Astrocyte of the cerebellum (primary cell): ENCODE measurements at regions not wholly inside any gene's neighbourhood (a gene's known extent, or its start where the extent isn't known, plus 50 kb on each side); places are given as distances from the start of the nearest gene placed in this dataset.

ENCODE experiments used
- DNase-seq: peaks from one replicate; pipeline ENCODE4 v3.0.0-alpha.2; 2011; ENCODE audit warnings: low read depth
- H3K4me3 ChIP-seq: 2 replicates; pipeline ENCODE4 v1.5.1; 2011; ENCODE audit warnings: mild to moderate bottlenecking, low read depth, low read length, moderate library complexity
- in situ Hi-C: cut with HindIII; loops from 2 replicates; pipeline ENCODE4 v1.10.0; 2017; ENCODE audit warnings: low sequenced_read_pairs
- TF ChIP-seq, protein P1 (sequence below): IDR thresholded peaks from 2 replicates; pipeline ENCODE4 v1.5.1; 2012; ENCODE audit warnings: low read length, low read depth, moderate library complexity, mild to moderate bottlenecking; ENCODE audit errors: missing control alignments

DNA sequence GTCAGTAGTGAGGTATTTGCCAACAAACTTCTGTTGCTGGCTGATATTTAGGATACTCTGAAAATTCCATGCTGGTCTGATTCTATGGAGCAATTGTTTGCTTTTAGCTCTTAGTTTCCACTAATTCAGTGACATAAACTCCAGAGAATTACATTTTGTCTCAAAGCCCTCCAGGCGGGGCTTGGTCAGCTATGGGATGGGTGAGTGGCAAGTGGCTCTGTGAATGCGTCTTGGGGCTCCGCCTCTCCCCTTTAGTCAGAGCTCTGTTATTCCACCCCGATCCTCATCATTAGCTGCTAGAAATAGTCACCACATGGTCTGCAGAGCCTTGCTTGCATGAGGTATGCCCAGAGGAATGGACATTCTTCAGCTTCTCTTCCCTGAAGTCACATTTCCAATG, 540.6 kb downstream of the QKI start:
- H3K4me3 ChIP-seq: no peak overlapping the region
- in situ Hi-C loops: no loop called here
- DNase-seq: no peak
- TF ChIP-seq, protein P1, sequence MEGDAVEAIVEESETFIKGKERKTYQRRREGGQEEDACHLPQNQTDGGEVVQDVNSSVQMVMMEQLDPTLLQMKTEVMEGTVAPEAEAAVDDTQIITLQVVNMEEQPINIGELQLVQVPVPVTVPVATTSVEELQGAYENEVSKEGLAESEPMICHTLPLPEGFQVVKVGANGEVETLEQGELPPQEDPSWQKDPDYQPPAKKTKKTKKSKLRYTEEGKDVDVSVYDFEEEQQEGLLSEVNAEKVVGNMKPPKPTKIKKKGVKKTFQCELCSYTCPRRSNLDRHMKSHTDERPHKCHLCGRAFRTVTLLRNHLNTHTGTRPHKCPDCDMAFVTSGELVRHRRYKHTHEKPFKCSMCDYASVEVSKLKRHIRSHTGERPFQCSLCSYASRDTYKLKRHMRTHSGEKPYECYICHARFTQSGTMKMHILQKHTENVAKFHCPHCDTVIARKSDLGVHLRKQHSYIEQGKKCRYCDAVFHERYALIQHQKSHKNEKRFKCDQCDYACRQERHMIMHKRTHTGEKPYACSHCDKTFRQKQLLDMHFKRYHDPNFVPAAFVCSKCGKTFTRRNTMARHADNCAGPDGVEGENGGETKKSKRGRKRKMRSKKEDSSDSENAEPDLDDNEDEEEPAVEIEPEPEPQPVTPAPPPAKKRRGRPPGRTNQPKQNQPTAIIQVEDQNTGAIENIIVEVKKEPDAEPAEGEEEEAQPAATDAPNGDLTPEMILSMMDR: no peak

DNA sequence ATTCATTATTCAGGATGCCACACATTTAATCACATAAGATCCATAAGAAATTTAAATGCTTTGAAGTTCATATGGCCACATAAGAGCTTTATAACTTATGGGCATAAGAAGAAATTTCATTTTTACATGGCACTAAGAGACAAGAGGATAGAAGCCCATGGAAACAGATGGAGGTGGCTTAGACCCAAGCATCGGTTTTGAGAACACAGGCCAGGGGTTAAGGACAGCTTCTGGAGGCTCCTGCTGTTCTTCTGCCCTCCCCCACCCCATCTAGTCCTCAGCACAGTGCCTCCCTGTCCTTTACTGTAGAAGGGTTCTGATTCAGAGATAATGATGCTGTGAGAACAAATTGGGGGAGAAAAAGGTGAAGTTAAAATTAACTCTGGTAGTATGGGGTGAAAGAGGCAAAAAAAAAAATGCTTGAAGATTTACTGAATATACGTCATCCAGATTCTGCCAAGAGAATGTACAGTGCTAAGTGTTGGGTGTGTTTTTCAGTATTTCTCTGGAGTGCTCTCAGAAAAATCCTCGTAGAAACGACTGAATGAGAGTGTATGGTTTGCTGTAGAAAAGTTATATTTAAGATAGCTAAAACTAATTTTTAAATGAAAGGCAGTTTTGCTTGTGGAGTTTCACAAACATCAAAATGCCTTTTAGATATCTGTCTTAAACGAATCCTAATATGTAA, 539.7 kb downstream of the QKI start:
- in situ Hi-C loops: no loop called here
- no peak overlapping the region for H3K4me3 ChIP-seq
- DNase-seq: no peak
- TF ChIP-seq, protein P1: no peak

DNA sequence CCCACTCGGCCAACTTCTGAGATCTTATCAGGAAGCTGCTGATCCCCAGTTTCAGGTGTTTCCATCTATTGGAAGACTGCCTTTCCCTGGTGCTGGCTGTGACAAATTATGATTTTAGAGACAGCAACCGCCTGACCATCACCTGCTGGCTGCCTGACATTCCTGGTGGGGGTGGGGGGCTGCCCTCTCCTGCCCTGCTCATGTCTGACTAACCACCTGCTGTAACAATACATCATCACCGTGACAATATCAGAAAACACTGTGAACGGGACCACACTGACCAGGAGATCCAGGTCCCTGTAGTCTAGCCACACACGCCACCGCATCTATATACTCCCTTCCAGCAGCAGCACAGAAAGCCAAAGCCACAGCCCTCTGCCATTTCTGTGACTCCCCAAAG, 537.5 kb downstream of the QKI start:
- TF ChIP-seq, protein P1: no peak
- no peak for DNase-seq
- in situ Hi-C loops: no loop called here
- H3K4me3 ChIP-seq: no peak overlapping the region

DNA sequence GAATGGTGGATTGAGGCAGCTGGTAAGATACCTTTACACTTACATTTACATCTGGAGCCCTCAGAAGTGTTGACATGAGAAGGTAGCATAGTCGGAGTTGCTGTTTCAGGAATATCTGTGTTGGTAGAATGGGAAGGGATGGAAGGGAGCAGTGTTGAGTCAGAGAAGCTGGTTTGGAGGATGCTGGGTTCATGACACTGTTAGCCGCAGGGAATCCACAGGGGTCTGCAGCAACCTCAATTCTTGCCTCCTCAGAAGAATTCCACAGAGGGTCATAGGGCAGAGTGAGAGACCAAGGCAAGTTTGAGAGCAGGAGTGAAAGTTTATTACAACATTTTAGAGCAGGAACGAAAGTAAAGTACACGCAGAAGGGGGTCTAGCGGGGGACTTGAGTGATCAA, 536.8 kb downstream of the QKI start:
- H3K4me3 ChIP-seq: no peak overlapping the region
- in situ Hi-C loops: no loop called here
- TF ChIP-seq, protein P1: no peak
- DNase-seq: no peak

DNA sequence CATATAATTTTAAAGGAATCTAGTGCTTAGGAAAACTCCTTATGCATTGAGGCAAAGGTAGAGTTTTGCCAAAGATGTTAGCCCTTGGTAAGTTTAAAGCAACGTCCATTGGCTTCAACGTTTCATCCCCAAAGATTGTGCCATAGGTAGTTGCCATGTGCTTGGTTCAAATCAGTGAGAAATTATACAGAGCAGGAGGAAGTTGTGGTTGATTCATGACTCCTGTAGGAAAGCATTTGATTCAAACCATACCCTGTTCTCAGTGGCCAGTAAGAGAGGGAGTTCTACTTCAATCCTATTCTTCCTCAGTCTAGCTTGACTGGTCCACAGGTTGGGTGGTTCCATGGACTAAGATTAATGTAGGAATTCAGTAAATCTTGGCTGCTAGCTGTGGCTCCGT, 535.6 kb downstream of the QKI start:
- DNase-seq: no peak
- TF ChIP-seq, protein P1: no peak
- in situ Hi-C loops: no loop called here
- no peak overlapping the region for H3K4me3 ChIP-seq

DNA sequence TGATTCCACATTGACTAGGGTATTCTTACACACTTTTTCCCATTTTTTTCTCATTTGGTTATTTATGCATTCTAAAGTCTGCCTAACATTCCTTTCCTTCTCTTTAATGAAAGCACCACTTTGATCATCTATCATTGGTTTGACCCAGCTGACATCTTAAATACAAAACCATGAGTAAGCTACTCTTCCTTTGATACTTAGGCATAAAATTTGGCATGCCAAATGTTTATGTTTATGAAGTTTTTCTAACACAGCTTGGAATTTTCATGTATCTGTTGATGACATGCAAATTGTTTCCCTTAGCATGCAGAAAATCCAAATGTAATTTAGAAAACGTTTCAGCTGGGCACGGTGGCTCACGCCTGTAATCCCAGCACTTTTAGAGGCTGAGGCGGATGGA, 534.9 kb downstream of the QKI start:
- in situ Hi-C loops: loop anchor here (25.0 kb wide), 1 partner anchor 512 kb away; no protein-coding TSS in a partner anchor
- DNase-seq: no peak
- H3K4me3 ChIP-seq: no peak overlapping the region
- TF ChIP-seq, protein P1: no peak
